ENCODE measurements at regions not wholly inside any gene's neighbourhood (a gene's known extent, or its start where the extent isn't known, plus 50 kb on each side); places are given as distances from the start of the nearest gene placed in this dataset.
"Not testable (repeated sequence)": the region's sequence is repeated elsewhere in the genome, so short reads cannot be mapped to it uniquely, and the experiment has no call there.

- H3K79me2 ChIP-seq (ENCODE audit: control insufficient read depth, insufficient read depth, low read length), result no peaks in the 10 kb centered on the region
- H4K20me1 ChIP-seq (ENCODE audit: control insufficient read depth, insufficient read depth, low read length, poor library complexity, severe bottlenecking), result no peaks in the 10 kb centered on the region
- no peak overlapping the region for H2AFZ ChIP-seq (ENCODE audit: insufficient read depth, low read depth, low read length, poor library complexity, severe bottlenecking)
- no peak overlapping the region for H3K4me3 ChIP-seq (ENCODE audit: control extremely low read depth in 1 of 5, extremely low read depth in 1 of 5, insufficient read depth in 1 of 5, low read depth in 2 of 5, low read length in 4 of 5)
- H3K9me3 Mint-ChIP-seq (ENCODE audit: insufficient read depth), result no peaks in the 10 kb centered on the region
- H3K36me3 ChIP-seq (replicated peaks in 1 of 2; ENCODE audit: control extremely low read depth in 1 of 2, control insufficient read depth in 1 of 2, extremely low read depth in 1 of 2, insufficient read depth in 2 of 2, low read length in 1 of 2), result no peaks in the 10 kb centered on the region
- POLR2A ChIA-PET, result no interaction called here
- H3K9me3 ChIP-seq (ENCODE audit: control extremely low read depth in 1 of 3, control insufficient read depth in 2 of 3, insufficient read depth in 1 of 3, low read length in 2 of 3), result peaks cover 0 to 4% (median 0%) of the 10 kb centered on the region in 3 donors
- H3K27ac Mint-ChIP-seq, result no peak overlapping the region
- CTCF ChIA-PET, result interaction anchor here (2.7 kb wide), 1 partner anchor 17 kb away, joined by 9 read pairs; no protein-coding TSS in a partner anchor
- H3K27me3 Mint-ChIP-seq, result no peaks in the 10 kb centered on the region
- ATAC-seq (ENCODE audit: low read depth) (no peak), DNase-seq (no peak)
- TF ChIP-seq CTCF (IDR thresholded peaks at IDR 0.05) (no peak), EZH2 (IDR thresholded peaks at IDR 0.05; ENCODE audit: borderline replicate concordance, insufficient read depth, low read depth, low read length, poor library complexity, severe bottlenecking) (no peak)
- intact Hi-C loops (cut with micrococcal nuclease), result no loop called here
- H3K4me1 Mint-ChIP-seq, result peaks cover 17% of the 10 kb centered on the region
- no peaks in the 10 kb centered on the region for H3K27me3 ChIP-seq (replicated peaks in 1 of 4; ENCODE audit: control extremely low read depth in 1 of 4, control insufficient read depth in 3 of 4, insufficient read depth in 4 of 4, low read length in 3 of 4)
- no peak overlapping the region for H3K9ac ChIP-seq (ENCODE audit: low read length)
- H3K4me1 ChIP-seq (ENCODE audit: control insufficient read depth in 2 of 2, insufficient read depth in 2 of 2, low read length in 2 of 2), result peaks cover 21% of the 10 kb centered on the region in 2 donors
- H3K4me3 Mint-ChIP-seq, result no peak overlapping the region
- H3K4me2 ChIP-seq (replicated peaks; ENCODE audit: low read depth, low read length, poor library complexity, severe bottlenecking), result no peak overlapping the region
- H3K27ac ChIP-seq (ENCODE audit: low read length in 2 of 2), result no peak overlapping the region
Measured at GRCh38 chr12:76176940-76177339, 92.5 kb upstream of the NAP1L1 start.

- H3K36me3 ChIP-seq (replicated peaks in 1 of 2; ENCODE audit: control extremely low read depth in 1 of 2, control insufficient read depth in 1 of 2, extremely low read depth in 1 of 2, insufficient read depth in 2 of 2, low read length in 1 of 2); H3K79me2 ChIP-seq (ENCODE audit: control insufficient read depth, insufficient read depth, low read length); H3K9me3 ChIP-seq (ENCODE audit: control extremely low read depth in 1 of 3, control insufficient read depth in 2 of 3, insufficient read depth in 1 of 3, low read length in 2 of 3); ATAC-seq (ENCODE audit: low read depth); POLR2A ChIA-PET; H3K27me3 ChIP-seq (replicated peaks in 1 of 4; ENCODE audit: control extremely low read depth in 1 of 4, control insufficient read depth in 3 of 4, insufficient read depth in 4 of 4, low read length in 3 of 4); H4K20me1 ChIP-seq (ENCODE audit: control insufficient read depth, insufficient read depth, low read length, poor library complexity, severe bottlenecking); DNase-seq; H3K4me3 Mint-ChIP-seq; H3K9ac ChIP-seq (ENCODE audit: low read length); H3K9me3 Mint-ChIP-seq (ENCODE audit: insufficient read depth); H3K27ac Mint-ChIP-seq; H2AFZ ChIP-seq (ENCODE audit: insufficient read depth, low read depth, low read length, poor library complexity, severe bottlenecking); H3K27me3 Mint-ChIP-seq; H3K27ac ChIP-seq (ENCODE audit: low read length in 2 of 2); intact Hi-C loops (cut with micrococcal nuclease); H3K4me2 ChIP-seq (replicated peaks; ENCODE audit: low read depth, low read length, poor library complexity, severe bottlenecking); H3K4me3 ChIP-seq (ENCODE audit: control extremely low read depth in 1 of 5, extremely low read depth in 1 of 5, insufficient read depth in 1 of 5, low read depth in 2 of 5, low read length in 4 of 5): not testable (repeated sequence)
- 87% methylated on average over 3 of the region's 5 CpGs for WGBS (ENCODE audit: insufficient coverage)
- H3K4me1 Mint-ChIP-seq, result peaks cover 22% of the 10 kb centered on the region
- H3K4me1 ChIP-seq (ENCODE audit: control insufficient read depth in 2 of 2, insufficient read depth in 2 of 2, low read length in 2 of 2), result peaks cover 21 to 28% of the 10 kb centered on the region in 2 donors
- CTCF ChIA-PET, result interaction anchor here (1.0 to 2.7 kb wide), 2 partner anchors 15 to 16 kb away, joined by 3 to 9 read pairs; no protein-coding TSS in a partner anchor
Measured at GRCh38 chr12:76175946-76176345, 91.5 kb upstream of the NAP1L1 start.
